GM19023 (cell line): ENCODE measurements at regions not wholly inside any gene's neighbourhood (a gene's known extent, or its start where the extent isn't known, plus 50 kb on each side); places are given as distances from the start of the nearest gene placed in this dataset.

Experiments
- ATAC-seq: cut with Tn5 transposase; IDR thresholded peaks from one replicate; pipeline ENCODE4 v1.9.1; 2021; ENCODE audit warnings: mild to moderate bottlenecking, moderate library complexity; ENCODE audit not compliant: unreplicated experiment

DNA sequence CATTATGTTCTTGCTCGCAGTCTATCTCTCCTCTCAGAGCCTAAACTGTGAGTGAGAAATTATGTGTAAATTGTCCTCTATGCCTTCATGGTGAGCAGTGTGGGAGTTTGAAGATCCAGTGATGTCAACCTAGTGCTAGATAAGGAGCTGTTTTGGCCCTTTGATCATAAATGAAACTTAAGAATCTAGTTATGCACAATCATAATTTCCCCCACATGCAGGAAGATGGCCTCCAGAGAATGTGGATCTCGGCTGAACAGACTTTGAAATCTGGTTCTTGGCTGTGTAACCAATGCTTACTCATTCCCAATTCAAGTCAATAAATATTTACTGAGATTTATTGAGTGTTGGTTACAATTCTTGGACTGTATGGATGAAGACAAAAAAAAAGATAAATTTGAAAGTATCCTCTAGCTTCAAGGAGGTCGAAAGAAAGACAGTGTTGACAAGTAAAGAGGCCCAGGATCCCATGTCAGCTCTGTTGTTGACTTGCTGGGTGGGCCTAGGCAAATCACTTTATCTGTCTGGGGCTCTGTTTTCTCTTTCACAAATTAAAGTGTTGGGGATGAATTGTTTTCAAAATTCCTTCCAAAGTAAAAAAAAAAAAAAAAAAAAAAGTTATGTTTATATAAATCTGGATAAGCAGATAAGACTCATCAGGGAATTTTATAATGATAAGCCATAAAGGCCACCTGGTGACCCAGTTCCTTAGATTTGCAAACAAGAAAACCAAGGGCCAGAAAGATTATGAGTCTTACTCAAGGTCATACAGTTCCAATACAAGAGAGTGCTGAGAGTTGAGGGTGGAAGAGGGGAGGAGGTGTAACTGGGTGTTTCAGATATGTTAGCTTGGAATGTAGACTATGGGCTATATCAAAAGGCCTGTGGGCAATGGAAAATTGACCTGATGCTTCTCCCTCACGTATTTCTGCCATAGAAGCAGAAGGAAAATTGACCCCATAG is 969.9 kb downstream of the KCNMA1 start:
- ATAC-seq = no peak

DNA sequence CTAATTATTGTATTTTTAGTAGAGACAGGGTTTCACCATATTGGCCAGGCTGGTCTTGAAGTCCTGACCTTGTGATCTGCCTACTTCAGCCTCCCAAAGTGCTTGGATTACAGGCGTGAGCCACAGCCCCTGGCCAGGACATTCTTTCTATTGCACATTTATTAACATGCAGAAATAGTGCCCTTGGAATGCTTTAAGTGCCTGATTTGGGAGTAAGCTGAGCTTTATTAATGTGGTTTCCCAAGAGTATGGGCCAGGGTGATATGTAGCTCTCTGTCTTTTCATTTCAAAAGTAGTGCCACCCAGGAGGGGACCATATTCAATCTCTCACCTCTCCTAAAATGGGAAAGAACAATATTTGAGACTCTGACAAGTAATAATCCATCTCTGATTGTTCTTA is 970.7 kb downstream of the KCNMA1 start:
- no peak for ATAC-seq

DNA sequence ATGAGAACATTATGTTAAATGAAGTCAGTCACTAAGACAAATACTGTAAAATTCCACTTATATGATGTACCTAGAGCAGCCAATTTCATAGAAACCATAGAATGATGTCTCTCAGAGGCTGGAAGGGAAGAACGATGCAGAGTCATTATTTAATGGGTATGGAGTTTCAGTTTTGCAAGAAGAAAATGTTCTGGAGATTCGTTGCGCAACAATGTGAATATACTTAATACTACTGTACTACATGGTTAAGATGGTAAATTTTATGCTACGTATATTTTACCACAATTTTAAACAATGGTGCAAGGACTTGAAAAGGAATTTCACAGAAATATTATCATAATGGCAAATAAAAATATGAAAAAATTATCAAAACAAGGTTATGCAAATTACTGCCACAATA is 972.6 kb downstream of the KCNMA1 start:
- ATAC-seq = no peak

DNA sequence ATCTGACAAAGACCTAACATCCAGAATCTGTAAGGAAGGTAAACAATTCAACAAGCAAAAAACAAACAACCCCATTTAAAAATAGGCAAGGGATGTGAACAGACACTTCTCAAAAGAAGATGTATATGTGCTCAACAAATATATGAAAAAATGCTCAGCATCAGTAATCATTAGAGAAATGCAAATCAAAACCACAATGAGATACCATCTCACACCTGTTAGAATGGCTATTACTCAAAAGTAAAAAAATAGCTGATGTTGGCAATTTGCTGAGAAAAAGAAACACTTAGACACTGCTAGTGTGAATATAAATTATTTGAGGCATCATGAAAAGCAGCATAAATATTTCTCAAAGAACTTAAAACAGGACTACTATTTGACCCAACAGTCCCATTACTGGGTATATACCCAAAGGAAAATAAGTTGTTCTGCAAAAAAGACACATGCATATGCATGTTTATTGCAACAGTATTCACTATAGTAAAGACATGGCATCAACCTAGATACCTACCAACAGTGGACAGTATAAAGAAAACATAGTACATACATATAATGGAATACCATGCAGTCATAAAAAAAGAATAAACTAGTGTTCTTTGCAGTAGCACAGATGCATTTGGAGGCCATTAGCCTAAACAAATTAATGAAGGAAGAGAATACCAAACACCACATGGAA is 980.1 kb downstream of the KCNMA1 start:
- ATAC-seq = no peak

GRCh38 chr10:76651154-76651553 is 986.5 kb downstream of the KCNMA1 start:
- ATAC-seq = no peak

- no peak for ATAC-seq
These were observed 987.9 kb downstream of the KCNMA1 start for GRCh38 chr10:76649723-76650127.

GRCh38 chr10:76649254-76649653 is 988.4 kb downstream of the KCNMA1 start:
- ATAC-seq = no peak

DNA sequence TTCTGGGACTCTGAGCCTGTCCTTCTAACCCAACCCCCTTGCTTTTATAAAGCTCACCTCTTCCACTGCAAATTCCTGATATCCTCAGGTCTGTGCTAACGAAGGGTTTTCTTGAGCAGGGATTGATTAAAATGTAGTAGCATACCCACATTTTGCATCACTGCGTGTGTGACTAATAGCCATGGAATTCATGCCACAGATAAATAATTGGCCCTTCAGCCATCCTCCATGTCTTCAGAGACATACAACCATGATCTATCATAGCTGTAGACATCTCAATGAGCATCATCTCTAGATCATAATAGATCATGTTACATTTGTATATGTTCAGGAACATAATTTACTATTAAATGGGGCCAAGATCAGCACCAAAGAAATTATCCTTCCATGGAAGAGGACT is 990.3 kb downstream of the KCNMA1 start:
- no peak for ATAC-seq

- no peak for ATAC-seq
These were observed 992.3 kb downstream of the KCNMA1 start for GRCh38 chr10:76645341-76645740.

DNA sequence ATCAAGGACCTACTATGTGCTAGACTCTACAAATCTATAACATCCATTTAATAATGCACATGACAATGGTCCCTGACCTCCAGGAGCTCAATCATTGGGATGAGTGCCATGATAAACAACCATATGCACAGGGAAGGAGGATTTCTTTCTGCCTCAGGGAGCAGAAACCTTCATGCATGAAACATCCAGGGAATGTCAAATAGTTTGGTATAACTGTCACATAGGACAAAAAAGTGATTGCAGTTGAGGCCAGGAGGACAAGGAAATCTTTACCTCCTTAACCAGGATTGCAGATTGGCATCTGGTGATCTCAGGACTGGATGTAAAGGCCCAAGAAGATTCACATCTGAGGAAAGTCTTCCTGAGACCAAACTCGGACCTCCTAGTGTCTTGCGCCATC is 993.1 kb downstream of the KCNMA1 start:
- no peak for ATAC-seq

DNA sequence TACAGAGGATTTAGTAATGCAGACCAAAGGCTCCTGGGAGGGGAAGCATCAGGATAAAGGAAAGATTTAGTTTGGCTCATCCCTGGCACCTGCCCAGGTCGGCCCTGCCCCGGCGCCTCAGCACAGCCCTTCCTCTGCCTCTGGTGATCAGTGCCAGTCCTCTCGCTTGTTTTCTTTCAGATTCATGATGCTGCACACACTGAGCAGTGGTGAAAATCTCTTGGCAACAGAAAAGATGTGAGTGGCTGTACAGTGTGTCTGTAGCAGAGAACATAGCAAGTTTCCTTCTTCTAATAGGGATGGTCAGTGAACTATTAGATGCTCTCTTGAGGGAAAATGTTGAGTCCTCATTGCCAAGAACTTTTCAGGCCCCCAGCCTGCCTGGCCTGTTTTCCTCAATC is 994.1 kb downstream of the KCNMA1 start:
- ATAC-seq = no peak

- ATAC-seq = no peak
These were observed 995.2 kb downstream of the KCNMA1 start for GRCh38 chr10:76642358-76642757.

GRCh38 chr10:76641215-76641614 is 996.4 kb downstream of the KCNMA1 start:
- ATAC-seq = no peak

DNA sequence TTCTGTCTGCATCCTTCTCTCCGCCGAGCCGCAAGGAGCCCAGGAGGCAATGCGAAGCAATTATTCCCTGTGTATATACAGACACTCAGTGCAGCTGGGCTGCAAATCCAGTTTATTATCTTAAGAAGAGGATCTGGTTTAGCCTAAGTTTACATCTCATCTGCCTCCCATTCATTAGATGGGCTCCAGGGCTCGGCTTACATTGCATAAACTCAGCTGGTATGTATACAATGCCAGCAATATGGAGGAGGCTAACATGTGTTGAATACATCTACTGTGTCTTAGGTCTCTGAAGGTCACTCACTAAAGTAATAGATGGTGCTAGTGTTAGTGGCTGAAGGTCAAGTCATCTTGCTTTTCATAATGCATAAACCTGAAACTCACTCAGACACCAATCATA is 996.8 kb downstream of the KCNMA1 start:
- ATAC-seq = no peak

DNA sequence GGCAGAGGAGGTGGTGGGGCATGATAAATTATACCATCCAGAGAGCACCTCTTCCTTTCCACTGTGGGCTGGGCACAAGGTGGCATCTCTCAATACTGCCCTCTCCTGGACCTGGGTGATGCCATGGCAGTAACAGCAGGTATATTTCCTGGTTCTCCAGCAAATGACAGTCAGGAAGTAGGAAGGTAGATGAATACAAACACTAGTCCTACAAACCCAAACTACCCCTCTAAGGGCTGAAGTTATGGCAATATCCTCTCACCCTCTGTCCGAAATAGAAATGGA is 1004.9 kb downstream of the KCNMA1 start:
- ATAC-seq = no peak

DNA sequence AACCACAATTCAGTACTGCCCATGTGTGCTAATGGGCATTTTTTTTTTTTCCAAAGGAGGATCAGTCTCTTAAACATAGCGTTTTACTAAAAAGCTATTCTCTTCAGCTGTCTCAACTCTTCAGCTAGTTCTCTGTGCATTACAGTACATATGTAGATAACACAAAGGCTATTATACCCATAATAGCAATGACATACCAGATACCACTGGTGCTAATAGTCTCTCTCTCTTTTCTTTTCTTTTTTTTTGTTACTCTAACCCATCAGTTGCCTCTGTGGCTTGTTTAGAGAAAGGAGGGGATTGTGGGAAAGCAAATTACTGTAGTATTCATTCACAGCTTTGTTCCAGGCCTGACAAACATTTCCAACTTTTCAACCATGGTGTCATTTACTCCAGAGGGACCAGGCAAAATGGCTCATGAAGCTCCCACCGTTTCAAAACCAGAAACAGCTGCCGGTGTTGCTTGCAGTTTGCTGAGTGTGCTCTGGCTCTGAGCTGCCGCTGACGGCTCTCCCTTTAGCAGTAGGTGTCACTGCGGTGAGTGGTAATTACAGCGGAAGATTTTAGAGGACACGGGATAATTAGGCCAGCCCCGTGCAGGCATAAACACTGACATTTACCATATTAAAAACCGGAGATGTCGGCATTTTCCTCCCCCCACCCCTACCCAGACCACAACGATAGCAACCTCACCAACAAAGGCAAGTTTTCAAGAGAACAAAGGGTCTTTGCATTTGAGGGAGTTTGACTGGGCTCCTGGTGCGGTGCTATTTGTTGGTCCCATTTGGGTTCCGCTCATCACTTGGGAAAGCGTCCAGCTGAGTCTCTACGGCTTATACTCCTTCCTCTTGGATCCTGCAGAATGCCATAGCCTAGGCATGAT is 1005.5 kb downstream of the KCNMA1 start:
- no peak for ATAC-seq

DNA sequence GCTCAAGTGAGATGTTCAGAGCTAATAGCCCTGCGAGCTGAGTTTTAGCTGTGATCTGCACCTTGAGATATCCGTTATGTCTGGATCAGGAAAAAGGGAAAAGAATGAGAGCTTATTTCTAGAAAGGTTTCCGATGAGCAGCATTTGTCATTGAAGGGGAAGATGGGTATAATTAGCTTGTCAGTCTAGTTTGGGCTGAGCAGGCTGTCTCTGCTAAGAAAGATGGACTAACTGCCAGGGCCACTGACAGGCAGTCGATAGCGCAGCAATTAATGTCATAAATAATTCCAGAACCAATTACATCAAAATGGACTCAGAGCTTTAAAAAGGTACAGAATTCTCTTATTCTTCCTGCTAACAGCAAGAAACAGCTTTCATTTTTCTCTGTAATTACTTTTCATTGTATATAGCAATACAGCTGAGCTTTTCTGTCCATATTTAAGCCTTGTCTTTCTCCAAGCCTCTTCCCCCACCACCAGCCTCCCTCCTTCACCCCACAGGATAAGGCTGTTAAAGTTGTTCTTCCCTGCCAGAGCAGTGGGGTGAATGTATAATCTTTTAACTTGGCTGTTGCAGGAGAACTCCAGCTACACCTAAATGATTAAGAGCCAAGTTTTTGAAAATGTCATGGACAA is 1006.5 kb downstream of the KCNMA1 start:
- no peak for ATAC-seq

- ATAC-seq = no peak
These were observed 1008.8 kb downstream of the KCNMA1 start for GRCh38 chr10:76628801-76629200.

DNA sequence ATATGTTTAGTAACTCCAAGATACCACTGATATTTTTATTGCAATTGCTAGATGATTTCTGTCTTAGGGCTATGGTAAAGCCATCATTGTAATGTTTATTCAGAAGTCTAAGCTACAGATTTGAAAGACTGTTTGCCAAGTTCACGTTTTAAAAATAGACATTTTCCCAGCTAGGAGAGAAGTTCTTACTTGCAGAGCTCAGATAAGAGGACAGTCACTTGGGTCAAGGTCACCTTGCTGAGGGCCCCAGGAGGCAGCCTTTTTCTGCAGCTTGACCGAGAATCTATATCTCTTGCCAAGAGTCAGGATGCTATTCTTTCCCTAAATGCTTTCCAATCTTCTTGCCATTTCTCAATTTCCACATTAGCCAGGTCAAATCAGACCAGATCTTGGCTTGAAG is 1011.2 kb downstream of the KCNMA1 start:
- ATAC-seq = no peak

GRCh38 chr10:76624470-76624869 is 1013.1 kb downstream of the KCNMA1 start:
- peak; percentile 86 for ATAC-seq
